Peyer's patch (tissue), 4 donors: ENCODE measurements at regions not wholly inside any gene's neighbourhood (a gene's known extent, or its start where the extent isn't known, plus 50 kb on each side); places are given as distances from the start of the nearest gene placed in this dataset.

ENCODE experiments used
- DNase-seq, 3 donors: peaks; one replicate each; pipeline ENCODE4 v3.0.0-alpha.2; 2017 to 2019
- H3K27ac ChIP-seq, 4 donors: fragments of 200-600 bp; sonication (generic); one replicate each; pipeline ENCODE4 v1.5.1; 2016 to 2019
- H3K27me3 ChIP-seq, 2 donors: fragments of 200-600 bp; sonication (generic); one replicate each; pipeline ENCODE4 v1.5.1; 2019
- H3K36me3 ChIP-seq, 3 donors: fragments of 200-600 bp; sonication (generic); one replicate each; pipeline ENCODE4 v1.5.1; 2016 to 2019
- H3K4me1 ChIP-seq, 4 donors: fragments of 200-600 bp; sonication (generic); one replicate each; pipeline ENCODE4 v1.5.1; 2016 to 2019
- H3K4me3 ChIP-seq, 4 donors: fragments of 200-600 bp; sonication (generic); 1 replicate in 3 of 4; 2 replicates in 1 of 4; pipeline ENCODE4 v1.5.1; 2016 to 2019; ENCODE audit warnings: mild to moderate bottlenecking in 1 of 4
- H3K9me3 ChIP-seq, 4 donors: fragments of 200-600 bp; sonication (generic); one replicate each; pipeline ENCODE4 v1.5.1; 2016 to 2019; ENCODE audit warnings: mild to moderate bottlenecking in 1 of 4
- CTCF ChIP-seq, 6 experiments: fragments of 450-650 bp in 4 of 6; fragments of 200-600 bp in 2 of 6; sonication (generic) in 1 of 6; IDR thresholded peaks; one replicate each; pipeline ENCODE4 v1.5.1; 2017 to 2019; ENCODE audit warnings: antibody characterized with exemption in 6 of 6, mild to moderate bottlenecking in 3 of 6, moderate library complexity in 1 of 6
- POLR2A ChIP-seq, 2 donors: fragments of 450-650 bp; IDR thresholded peaks; one replicate each; pipeline ENCODE4 v1.5.1; 2017; ENCODE audit warnings: antibody characterized with exemption in 2 of 2, mild to moderate bottlenecking in 2 of 2, moderate library complexity in 2 of 2

DNA sequence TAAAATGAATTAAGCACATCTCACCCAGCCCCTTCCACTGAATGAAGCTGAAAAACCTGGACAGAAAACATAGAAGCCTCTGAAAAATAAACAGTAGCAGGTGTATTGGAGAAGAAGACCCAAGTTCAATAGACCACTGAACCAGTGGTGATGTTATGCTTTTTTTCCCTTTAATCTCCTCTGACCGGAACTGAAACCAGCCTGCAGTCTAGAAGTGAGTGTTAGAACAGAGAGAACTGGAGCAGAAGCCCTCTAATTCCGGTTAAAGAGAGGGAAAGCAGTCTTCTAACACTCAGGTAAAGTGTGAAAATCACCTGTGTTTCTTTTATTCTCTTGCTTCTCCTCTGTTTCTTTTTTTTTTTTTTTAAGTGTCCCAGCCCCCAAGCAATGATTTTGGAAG, 83.5 kb upstream of the CCL21 start:
- TF ChIP-seq CTCF (IDR thresholded peaks at IDR 0.05) (no peak), POLR2A (IDR thresholded peaks at IDR 0.05) (no peak)
- DNase-seq, result no peak
- H3K4me3 ChIP-seq, result no peak overlapping the region
- H3K9me3 ChIP-seq, result no peaks in the 10 kb centered on the region
- no peak overlapping the region for H3K27ac ChIP-seq
- H3K27me3 ChIP-seq, result no peaks in the 10 kb centered on the region
- H3K4me1 ChIP-seq, result no peaks in the 10 kb centered on the region
- no peaks in the 10 kb centered on the region for H3K36me3 ChIP-seq

DNA sequence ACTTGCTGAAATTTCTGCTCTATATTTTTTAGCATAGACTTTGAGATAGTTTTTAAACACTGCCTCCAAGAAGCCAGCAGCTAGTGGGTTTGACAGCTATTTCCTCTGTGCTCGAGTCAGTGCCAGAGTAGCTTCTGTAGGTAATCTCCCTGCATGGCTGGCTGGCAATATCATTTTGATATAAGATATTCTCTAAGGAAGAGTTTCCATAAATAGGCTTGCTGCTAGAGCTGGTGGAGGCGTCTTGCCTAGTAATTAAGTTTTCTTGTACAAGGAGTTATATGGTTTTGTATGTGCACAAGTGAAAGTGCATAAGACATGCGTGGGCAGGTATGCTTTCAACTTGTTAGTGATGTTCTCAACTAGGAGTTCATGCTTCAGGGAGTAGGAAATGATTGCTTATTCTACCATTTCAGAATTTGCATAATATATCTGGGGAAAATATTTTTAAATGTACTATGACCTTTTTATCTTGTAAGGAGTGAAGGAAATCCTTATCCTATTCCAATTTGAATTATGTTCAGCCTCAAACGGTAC, 74.1 kb upstream of the CCL21 start:
- Histone ChIP-seq H3K9me3 (no peaks in the 10 kb centered on the region), H3K36me3 (no peaks in the 10 kb centered on the region), H3K27me3 (no peaks in the 10 kb centered on the region), H3K27ac (no peak overlapping the region), H3K4me3 (no peak overlapping the region), H3K4me1 (no peaks in the 10 kb centered on the region)
- TF ChIP-seq CTCF (IDR thresholded peaks at IDR 0.05) (no peak), POLR2A (IDR thresholded peaks at IDR 0.05) (no peak)
- no peak for DNase-seq

- no peaks in the 10 kb centered on the region for H3K4me1 ChIP-seq
- H3K27ac ChIP-seq, result no peak overlapping the region
- H3K27me3 ChIP-seq, result no peaks in the 10 kb centered on the region
- no peaks in the 10 kb centered on the region for H3K36me3 ChIP-seq
- no peak for DNase-seq
- no peak overlapping the region for H3K4me3 ChIP-seq
- no peak for TF ChIP-seq CTCF (IDR thresholded peaks at IDR 0.05)
- no peak for TF ChIP-seq POLR2A (IDR thresholded peaks at IDR 0.05)
- no peaks in the 10 kb centered on the region for H3K9me3 ChIP-seq
Measured at GRCh38 chr9:34782372-34782771, 72.4 kb upstream of the CCL21 start.

DNA sequence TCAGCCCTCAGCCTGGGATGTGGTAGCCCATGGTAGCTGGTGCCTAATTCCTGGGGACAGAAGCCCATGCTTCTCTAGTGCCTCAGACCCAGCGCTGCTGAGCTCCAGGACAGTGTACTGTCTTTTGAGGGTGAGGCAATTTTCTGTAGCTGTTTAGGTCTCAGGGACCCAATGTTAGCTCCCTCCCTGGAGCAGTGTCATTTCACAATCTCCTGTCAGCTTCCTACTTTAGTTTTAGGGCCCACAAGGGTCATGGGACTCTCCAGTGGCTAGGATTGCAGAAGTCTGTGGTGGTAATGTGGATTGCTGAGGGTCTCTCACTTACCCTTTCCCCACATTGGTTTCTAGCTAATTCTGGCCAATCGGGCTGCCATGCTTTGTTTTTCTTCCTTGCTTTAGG, 67.7 kb upstream of the CCL21 start:
- no peak for TF ChIP-seq POLR2A (IDR thresholded peaks at IDR 0.05)
- no peak for TF ChIP-seq CTCF (IDR thresholded peaks at IDR 0.05)
- no peaks in the 10 kb centered on the region for H3K36me3 ChIP-seq
- no peak overlapping the region for H3K4me3 ChIP-seq
- H3K27ac ChIP-seq, result no peak overlapping the region
- H3K27me3 ChIP-seq, result no peaks in the 10 kb centered on the region
- no peaks in the 10 kb centered on the region for H3K9me3 ChIP-seq
- no peak for DNase-seq
- no peaks in the 10 kb centered on the region for H3K4me1 ChIP-seq

DNA sequence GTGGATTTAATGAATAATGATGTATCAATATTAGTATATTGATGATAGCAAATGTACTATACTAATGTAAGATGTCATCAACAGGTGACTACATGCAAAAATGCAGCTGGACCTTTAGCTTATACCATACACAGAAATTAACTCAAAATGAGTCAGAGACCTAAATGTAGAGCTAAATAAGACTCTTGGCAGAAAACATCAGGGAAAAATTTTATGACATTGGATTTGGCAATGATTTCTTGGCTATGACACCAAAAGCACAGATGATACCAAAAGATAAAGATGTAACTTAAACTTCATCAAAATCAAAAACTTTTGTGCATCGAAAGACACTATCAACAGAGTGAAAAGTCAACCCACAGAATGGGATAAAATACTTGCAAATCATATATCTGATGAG, 64.0 kb upstream of the CCL21 start:
- Histone ChIP-seq H3K36me3 (no peaks in the 10 kb centered on the region), H3K27ac (no peak overlapping the region), H3K4me3 (no peak overlapping the region), H3K9me3 (no peaks in the 10 kb centered on the region), H3K27me3 (no peaks in the 10 kb centered on the region), H3K4me1 (no peaks in the 10 kb centered on the region)
- TF ChIP-seq CTCF (IDR thresholded peaks at IDR 0.05), result no peak
- no peak for TF ChIP-seq POLR2A (IDR thresholded peaks at IDR 0.05)
- no peak for DNase-seq

GRCh38 chr9:34773306-34773910, 63.5 kb upstream of the CCL21 start:
- TF ChIP-seq CTCF (IDR thresholded peaks at IDR 0.05), result no peak
- no peak for TF ChIP-seq POLR2A (IDR thresholded peaks at IDR 0.05)
- Histone ChIP-seq H3K4me1 (no peaks in the 10 kb centered on the region), H3K4me3 (no peak overlapping the region), H3K36me3 (no peaks in the 10 kb centered on the region), H3K9me3 (no peaks in the 10 kb centered on the region), H3K27me3 (no peaks in the 10 kb centered on the region), H3K27ac (no peak overlapping the region)
- DNase-seq, result no peak
